Liver (tissue), 8 donors: ENCODE measurements at regions not wholly inside any gene's neighbourhood (a gene's known extent, or its start where the extent isn't known, plus 50 kb on each side); places are given as distances from the start of the nearest gene placed in this dataset.

Experiments
- DNase-seq: peaks from one replicate; pipeline ENCODE4 v3.0.0-alpha.2; 2017; ENCODE audit warnings: low spot score
- H3K27ac ChIP-seq, 2 donors: one replicate each; pipeline ENCODE4 v1.7.0; 2013; ENCODE audit warnings: inconsistent platforms in 2 of 2, low read length in 2 of 2, control low read depth in 1 of 2, low read depth in 1 of 2, mild to moderate bottlenecking in 1 of 2
- H3K27me3 ChIP-seq, 4 donors: one replicate each; pipeline versions ENCODE4 v1.6.1 to v1.7.0; 2013; ENCODE audit warnings: low read length in 3 of 4, inconsistent platforms in 1 of 4, mild to moderate bottlenecking in 1 of 4, moderate library complexity in 1 of 4; ENCODE audit not compliant: control insufficient read depth in 4 of 4, insufficient read depth in 4 of 4
- H3K36me3 ChIP-seq, 4 donors: one replicate each; pipeline versions ENCODE4 v1.6.1 to v1.7.0; 2013; ENCODE audit warnings: low read length in 3 of 4, mild to moderate bottlenecking in 3 of 4, low read depth in 1 of 4, moderate library complexity in 1 of 4; ENCODE audit not compliant: control insufficient read depth in 4 of 4, insufficient read depth in 3 of 4
- H3K4me1 ChIP-seq, 4 donors: one replicate each; pipeline versions ENCODE4 v1.6.1 to v1.7.0; 2013; ENCODE audit warnings: low read length in 3 of 4, mild to moderate bottlenecking in 3 of 4, moderate library complexity in 1 of 4; ENCODE audit not compliant: control insufficient read depth in 4 of 4, insufficient read depth in 4 of 4
- H3K4me3 ChIP-seq, 3 donors: one replicate each; pipeline versions ENCODE4 v1.6.1 to v1.7.0; 2013; ENCODE audit warnings: low read length in 3 of 3, control low read depth in 1 of 3, low read depth in 1 of 3, mild to moderate bottlenecking in 1 of 3
- H3K9ac ChIP-seq, 2 donors: one replicate each; pipeline ENCODE4 v1.7.0; 2013; ENCODE audit warnings: low read length in 2 of 2, mild to moderate bottlenecking in 2 of 2, moderate library complexity in 2 of 2, control low read depth in 1 of 2, low read depth in 1 of 2
- H3K9me3 ChIP-seq, 4 donors: one replicate each; pipeline versions ENCODE4 v1.6.1 to v1.7.0; 2013; ENCODE audit warnings: low read length in 3 of 4; ENCODE audit not compliant: control insufficient read depth in 4 of 4
- ATF3 ChIP-seq: IDR thresholded peaks from 2 replicates; pipeline ENCODE4 v1.6.1; 2016; ENCODE audit warnings: antibody characterized with exemption
- CTCF ChIP-seq: fragments of 150-350 bp; IDR thresholded peaks from 2 replicates; pipeline ENCODE4 v1.5.1; 2017; ENCODE audit warnings: improper control_type of control experiment, low read depth, low read length; ENCODE audit not compliant: missing input control
- EGR1 ChIP-seq, 2 donors: IDR thresholded peaks; 2 replicates each; pipeline ENCODE4 v1.6.1; 2016 to 2018; ENCODE audit warnings: antibody characterized with exemption in 2 of 2, low read depth in 2 of 2
- FOXA2 ChIP-seq: IDR thresholded peaks from 2 replicates; pipeline ENCODE4 v1.6.1; 2016; ENCODE audit warnings: antibody characterized with exemption
- HNF4G ChIP-seq: IDR thresholded peaks from 2 replicates; pipeline ENCODE4 v1.6.1; 2016; ENCODE audit warnings: antibody characterized with exemption
- JUND ChIP-seq, 2 donors: IDR thresholded peaks; 2 replicates each; pipeline ENCODE4 v1.6.1; 2016; ENCODE audit warnings: antibody characterized with exemption in 2 of 2
- MAX ChIP-seq: IDR thresholded peaks from 2 replicates; pipeline ENCODE4 v1.6.1; 2016; ENCODE audit warnings: antibody characterized with exemption
- NR2F2 ChIP-seq: IDR thresholded peaks from 2 replicates; pipeline ENCODE4 v1.6.1; 2016; ENCODE audit warnings: antibody characterized with exemption
- RAD21 ChIP-seq, 2 donors: IDR thresholded peaks; 2 replicates each; pipeline ENCODE4 v1.6.1; 2016; ENCODE audit warnings: antibody characterized with exemption in 2 of 2, mild to moderate bottlenecking in 2 of 2
- YY1 ChIP-seq: IDR thresholded peaks from 2 replicates; pipeline ENCODE4 v1.6.1; 2016; ENCODE audit warnings: antibody characterized with exemption, mild to moderate bottlenecking
- WGBS: extraction: QIAGEN DNeasy Blood & Tissue Kit; methylation state at CpG from one replicate; pipeline ENCODE4 v1.1.7; 2013; 5-methylcytosine and 5-hydroxymethylcytosine counted together
- TF ChIP-seq, protein P1 (sequence below): IDR thresholded peaks from 2 replicates; pipeline ENCODE4 v1.6.1; 2016; ENCODE audit warnings: antibody characterized with exemption, mild to moderate bottlenecking
- donor health status: healthy.
- donor health status: healthy.
- donor health status: healthy.
- donor health status: healthy.
- donor health status: healthy.

DNA sequence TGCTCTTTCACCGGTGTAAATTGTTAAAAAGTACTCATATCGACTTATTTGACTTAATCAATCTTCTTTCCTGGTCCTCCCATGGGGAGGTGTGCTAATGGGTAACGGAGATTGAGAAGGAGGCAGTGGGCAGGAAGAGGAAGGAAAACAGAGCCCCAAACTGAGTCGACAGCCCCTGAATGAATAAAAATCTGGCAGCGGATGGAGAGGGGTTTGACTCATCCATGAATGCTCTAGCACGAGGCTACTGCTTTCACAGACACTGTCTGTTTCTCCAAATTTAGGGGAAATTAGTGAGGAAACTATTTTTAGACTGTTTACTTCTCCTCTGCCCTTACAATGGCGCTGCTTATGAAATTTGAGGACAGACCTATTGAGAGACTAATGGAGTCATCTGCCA is 142.2 kb upstream of the ATXN1 start (continued):
- no peak for TF ChIP-seq ATF3
- no peak for TF ChIP-seq EGR1 (IDR thresholded peaks at IDR 0.05; ENCODE audit: low read depth in 2 of 2)
- no peak for TF ChIP-seq FOXA2

- no peak for DNase-seq
- Histone ChIP-seq H3K9ac (no peak overlapping the region), H3K4me1 (peaks cover 0 to 2% (median 0%) of the 10 kb centered on the region in 4 donors), H3K4me3 (no peak overlapping the region), H3K36me3 (no peaks in the 10 kb centered on the region), H3K9me3 (no peaks in the 10 kb centered on the region), H3K27ac (no peak overlapping the region), H3K27me3 (no peaks in the 10 kb centered on the region)
- TF ChIP-seq HNF4G = no peak
- no peak for TF ChIP-seq JUND (IDR thresholded peaks at IDR 0.05)
- TF ChIP-seq MAX = no peak
- no peak for TF ChIP-seq EGR1 (IDR thresholded peaks at IDR 0.05; ENCODE audit: low read depth in 2 of 2)
- TF ChIP-seq, protein P1, sequence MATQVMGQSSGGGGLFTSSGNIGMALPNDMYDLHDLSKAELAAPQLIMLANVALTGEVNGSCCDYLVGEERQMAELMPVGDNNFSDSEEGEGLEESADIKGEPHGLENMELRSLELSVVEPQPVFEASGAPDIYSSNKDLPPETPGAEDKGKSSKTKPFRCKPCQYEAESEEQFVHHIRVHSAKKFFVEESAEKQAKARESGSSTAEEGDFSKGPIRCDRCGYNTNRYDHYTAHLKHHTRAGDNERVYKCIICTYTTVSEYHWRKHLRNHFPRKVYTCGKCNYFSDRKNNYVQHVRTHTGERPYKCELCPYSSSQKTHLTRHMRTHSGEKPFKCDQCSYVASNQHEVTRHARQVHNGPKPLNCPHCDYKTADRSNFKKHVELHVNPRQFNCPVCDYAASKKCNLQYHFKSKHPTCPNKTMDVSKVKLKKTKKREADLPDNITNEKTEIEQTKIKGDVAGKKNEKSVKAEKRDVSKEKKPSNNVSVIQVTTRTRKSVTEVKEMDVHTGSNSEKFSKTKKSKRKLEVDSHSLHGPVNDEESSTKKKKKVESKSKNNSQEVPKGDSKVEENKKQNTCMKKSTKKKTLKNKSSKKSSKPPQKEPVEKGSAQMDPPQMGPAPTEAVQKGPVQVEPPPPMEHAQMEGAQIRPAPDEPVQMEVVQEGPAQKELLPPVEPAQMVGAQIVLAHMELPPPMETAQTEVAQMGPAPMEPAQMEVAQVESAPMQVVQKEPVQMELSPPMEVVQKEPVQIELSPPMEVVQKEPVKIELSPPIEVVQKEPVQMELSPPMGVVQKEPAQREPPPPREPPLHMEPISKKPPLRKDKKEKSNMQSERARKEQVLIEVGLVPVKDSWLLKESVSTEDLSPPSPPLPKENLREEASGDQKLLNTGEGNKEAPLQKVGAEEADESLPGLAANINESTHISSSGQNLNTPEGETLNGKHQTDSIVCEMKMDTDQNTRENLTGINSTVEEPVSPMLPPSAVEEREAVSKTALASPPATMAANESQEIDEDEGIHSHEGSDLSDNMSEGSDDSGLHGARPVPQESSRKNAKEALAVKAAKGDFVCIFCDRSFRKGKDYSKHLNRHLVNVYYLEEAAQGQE = no peak
- no peak for TF ChIP-seq YY1
Measured at GRCh38 chr6:16902502-16902901, 141.2 kb upstream of the ATXN1 start.

GRCh38 chr6:16901782-16902181 is 140.5 kb upstream of the ATXN1 start:
- no peak for DNase-seq
- Histone ChIP-seq H3K4me1 (peaks cover 0 to 2% (median 0%) of the 10 kb centered on the region in 4 donors), H3K27ac (no peak overlapping the region), H3K36me3 (no peaks in the 10 kb centered on the region), H3K9ac (no peak overlapping the region), H3K4me3 (no peak overlapping the region), H3K27me3 (no peaks in the 10 kb centered on the region), H3K9me3 (no peaks in the 10 kb centered on the region)
- WGBS = 21% methylated on average over 3 of the region's 3 CpGs
- TF ChIP-seq EGR1 (IDR thresholded peaks at IDR 0.05; ENCODE audit: low read depth in 2 of 2) (peak in 1 of 2 donors; percentile 43), MAX (no peak), CTCF (no peak), NR2F2 (no peak), RAD21 (IDR thresholded peaks at IDR 0.05) (no peak), FOXA2 (no peak)
